GM12875 (cell line): ENCODE measurements at regions not wholly inside any gene's neighbourhood (a gene's known extent, or its start where the extent isn't known, plus 50 kb on each side); places are given as distances from the start of the nearest gene placed in this dataset.

ENCODE experiments used
- H3K4me3 ChIP-seq: one replicate; pipeline ENCODE4 v1.5.1; 2011; ENCODE audit warnings: low read depth, low read length, control low read depth
- CTCF ChIP-seq: IDR thresholded peaks from 2 replicates; pipeline ENCODE4 v1.5.1; 2011; ENCODE audit warnings: low read depth, mild to moderate bottlenecking, control low read depth, inconsistent platforms, low read length, moderate library complexity, borderline replicate concordance; ENCODE audit not compliant: insufficient read depth

- H3K4me3 ChIP-seq: no peak overlapping the region
- no peak for TF ChIP-seq CTCF
These were observed 248.8 kb downstream of the DLL1 start for GRCh38 chr6:170042123-170042522.

- H3K4me3 ChIP-seq: no peak overlapping the region
- no peak for TF ChIP-seq CTCF
These were observed 249.4 kb downstream of the DLL1 start for GRCh38 chr6:170041526-170041925.

- TF ChIP-seq CTCF: no peak
These were observed 250.0 kb downstream of the DLL1 start for GRCh38 chr6:170040906-170041305.

GRCh38 chr6:170040115-170040500 is 250.8 kb downstream of the DLL1 start:
- TF ChIP-seq CTCF: no peak
- no peak overlapping the region for H3K4me3 ChIP-seq

More at GRCh38 chr6:170040906-170041305, 250.0 kb downstream of the DLL1 start:
- no peak overlapping the region for H3K4me3 ChIP-seq

GRCh38 chr6:170039156-170040114 is 251.4 kb downstream of the DLL1 start:
- no peak for TF ChIP-seq CTCF
- no peak overlapping the region for H3K4me3 ChIP-seq

- TF ChIP-seq CTCF: no peak
- no peak overlapping the region for H3K4me3 ChIP-seq
These were observed 252.2 kb downstream of the DLL1 start for GRCh38 chr6:170038708-170039107.

GRCh38 chr6:170038251-170038650 is 252.6 kb downstream of the DLL1 start:
- TF ChIP-seq CTCF: no peak
- no peak overlapping the region for H3K4me3 ChIP-seq
